PC-3 (cell line): ENCODE measurements at regions not wholly inside any gene's neighbourhood (a gene's known extent, or its start where the extent isn't known, plus 50 kb on each side); places are given as distances from the start of the nearest gene placed in this dataset.
A peak's percentile ranks its signal among the peaks of the same experiment; 100 is the strongest.

Experiments used
- ATAC-seq: fragments of 200-7000 bp; cut with Tn5 transposase; 2 replicates; pipeline ENCODE4 v1.9.1; 2020; ENCODE audit warnings: mild to moderate bottlenecking, moderate library complexity
- BruUV-seq: library from RNA; stranded (reverse); fragments of 400-500 nt; replicated peaks from 2 replicates; lab custom pipeline; 2021; lab: Mats Ljungman, UMichigan
- CTCF ChIA-PET: fragments of 300-600 bp; sonication (Branson Sonifier 250); formaldehyde crosslinking; loops from one replicate; lab custom pipeline; 2022; ENCODE audit warnings: antibody characterized with exemption; lab: Charles Lee
- POLR2A ChIA-PET: fragments of 300-600 bp; sonication (Branson Sonifier 250); formaldehyde crosslinking; loops from one replicate; lab custom pipeline; 2022; ENCODE audit warnings: antibody characterized with exemption; ENCODE audit not compliant: unreplicated experiment; lab: Charles Lee
- DNase-seq: peaks from one replicate; pipeline ENCODE4 v3.0.0-alpha.2; 2015
- H2AFZ ChIP-seq: fragments of 300-600 bp; sonication (generic); 2 replicates; pipeline ENCODE4 v1.6.0; 2016; ENCODE audit warnings: antibody characterized with exemption, low read length
- H3F3A ChIP-seq: fragments of 300-600 bp; sonication (generic); one replicate; pipeline ENCODE4 v1.6.0; 2017; ENCODE audit warnings: antibody characterized with exemption, low read length, control low read depth, mild to moderate bottlenecking; ENCODE audit not compliant: unreplicated experiment
- H3K27ac ChIP-seq: fragments of 300-600 bp; sonication (generic); 2 replicates; pipeline ENCODE4 v1.5.1; 2016; ENCODE audit warnings: mild to moderate bottlenecking, low read length
- H3K27me3 ChIP-seq: fragments of 300-600 bp; sonication (generic); 2 replicates; pipeline ENCODE4 v1.6.1; 2016; ENCODE audit warnings: low read length, mixed read lengths
- H3K36me3 ChIP-seq: fragments of 300-600 bp; sonication (generic); 2 replicates; pipeline ENCODE4 v1.6.1; 2016; ENCODE audit warnings: low read depth, mixed run types, low read length, mixed read lengths
- H3K4me1 ChIP-seq: fragments of 300-600 bp; sonication (generic); 2 replicates; pipeline ENCODE4 v1.5.1; 2016; ENCODE audit warnings: low read length; ENCODE audit not compliant: insufficient read depth
- H3K4me2 ChIP-seq: fragments of 300-600 bp; sonication (generic); 2 replicates; pipeline ENCODE4 v1.6.0; 2016; ENCODE audit warnings: low read length
- H3K4me3 ChIP-seq: fragments of 300-600 bp; sonication (generic); 2 replicates; pipeline ENCODE4 v1.5.1; 2016; ENCODE audit warnings: mild to moderate bottlenecking, low read length, mixed read lengths
- H3K79me2 ChIP-seq: fragments of 300-600 bp; sonication (generic); 2 replicates; pipeline ENCODE4 v1.6.1; 2017; ENCODE audit warnings: low read length, mixed read lengths
- H3K9ac ChIP-seq: fragments of 300-600 bp; sonication (generic); 2 replicates; pipeline ENCODE4 v1.6.0; 2016; ENCODE audit warnings: mild to moderate bottlenecking, low read length
- H3K9me2 ChIP-seq: fragments of 300-600 bp; sonication (generic); replicated peaks from 2 replicates; pipeline ENCODE4 v1.6.1; 2016; ENCODE audit warnings: mixed run types, low read length, mixed read lengths
- H3K9me3 ChIP-seq: fragments of 300-600 bp; sonication (generic); 2 replicates; pipeline ENCODE4 v1.6.1; 2016; ENCODE audit warnings: low read length, mixed read lengths
- H4K20me1 ChIP-seq: fragments of 300-600 bp; sonication (generic); 2 replicates; pipeline ENCODE4 v1.6.1; 2016; ENCODE audit warnings: low read length, mixed read lengths
- EZH2 ChIP-seq: fragments of 300-600 bp; sonication (generic); IDR thresholded peaks from one replicate; pipeline ENCODE4 v1.6.1; 2017; ENCODE audit warnings: antibody characterized with exemption, mild to moderate bottlenecking, low read length; ENCODE audit not compliant: unreplicated experiment
- EZH2phosphoT487 ChIP-seq: fragments of 300-600 bp; sonication (generic); IDR thresholded peaks from 2 replicates; pipeline ENCODE4 v1.6.1; 2018; ENCODE audit warnings: mild to moderate bottlenecking, antibody characterized with exemption, low read length, borderline replicate concordance
- intact Hi-C: fragments of 100-400 bp; cut with micrococcal nuclease; formaldehyde crosslinking; loops from 2 replicates; pipeline ENCODE4 v1.9.0; 2023
- TF ChIP-seq, protein P1 (sequence below): fragments of 300-600 bp; sonication (generic); conservative IDR thresholded peaks from 2 replicates; pipeline ENCODE4 v1.5.1; 2017; ENCODE audit warnings: antibody characterized with exemption, low read depth, mild to moderate bottlenecking, low read length

DNA sequence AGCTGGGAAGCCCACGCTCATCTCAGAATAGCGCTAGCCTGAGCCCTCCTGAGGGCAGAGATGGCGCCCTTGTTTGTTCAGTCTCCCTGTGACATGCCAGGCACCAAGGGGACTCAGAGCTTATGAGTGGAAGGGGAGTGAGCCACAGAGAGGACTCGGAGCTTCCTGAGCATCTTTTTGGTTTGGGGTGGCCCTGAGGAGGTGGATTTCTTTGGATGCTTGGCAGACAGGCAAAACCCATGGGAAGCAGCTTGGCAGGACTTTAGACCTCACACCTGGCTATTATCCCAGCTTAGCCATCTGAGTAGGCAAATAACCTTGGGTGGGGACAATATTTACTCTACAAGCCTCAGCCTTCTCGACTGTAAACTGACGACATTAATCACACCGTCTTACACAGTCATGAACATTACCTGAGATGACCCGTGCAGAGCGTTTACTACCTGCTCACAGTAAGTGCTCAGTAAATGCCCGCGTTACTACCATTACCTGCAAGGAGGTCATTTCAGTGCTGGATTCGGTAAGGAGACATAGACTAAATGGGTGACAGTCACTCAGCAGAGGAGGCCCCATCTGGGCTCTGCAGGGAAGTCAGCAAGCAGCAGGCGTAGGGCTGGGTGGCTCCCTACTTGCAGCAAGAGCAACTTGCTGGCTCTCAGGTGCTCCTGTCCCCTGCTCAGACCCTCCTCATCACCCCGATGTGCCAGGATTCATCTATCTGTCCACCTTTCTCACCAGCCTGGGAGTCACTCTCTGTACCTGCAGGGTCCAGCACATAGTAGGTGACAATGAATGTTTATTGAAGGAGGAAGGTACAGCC is 54.9 kb downstream of the KLHDC7A start:
- POLR2A ChIA-PET, result no interaction called here

DNA sequence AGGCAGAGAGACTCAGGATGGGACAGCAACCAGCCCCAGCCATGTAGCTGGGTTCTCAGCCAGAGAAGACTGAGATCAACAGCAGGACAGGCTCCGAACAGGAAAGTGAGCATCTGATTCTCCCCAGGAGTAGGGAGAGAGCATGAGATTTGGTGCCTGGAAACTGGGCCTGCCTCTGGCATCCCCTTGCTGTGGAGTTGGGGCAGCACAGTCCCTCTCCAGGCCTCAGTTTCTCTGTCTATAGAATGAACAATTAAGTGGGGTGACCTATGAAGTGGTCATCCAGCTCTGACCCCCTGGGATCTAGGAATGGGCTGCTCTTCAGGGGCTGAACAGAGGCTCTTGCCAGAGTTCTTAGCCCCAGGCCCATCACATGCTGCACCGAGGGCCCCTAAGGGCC is 55.6 kb downstream of the KLHDC7A start:
- H4K20me1 ChIP-seq, result no peaks in the 10 kb centered on the region
- intact Hi-C loops, result no loop called here
- no peak overlapping the region for H3K4me3 ChIP-seq
- H3K4me1 ChIP-seq, result no peaks in the 10 kb centered on the region
- peaks cover 67% of the 10 kb centered on the region for H3K27me3 ChIP-seq
- H3K9me3 ChIP-seq, result no peaks in the 10 kb centered on the region
- no TSS peak for BruUV-seq
- no peak overlapping the region for H3K9ac ChIP-seq
- DNase-seq (no peak), ATAC-seq (no peak)
- H3K27ac ChIP-seq, result no peak overlapping the region
- CTCF ChIA-PET, result no interaction called here
- H3F3A ChIP-seq, result no peaks in the 10 kb centered on the region
- TF ChIP-seq EZH2 (no peak), EZH2phosphoT487 (no peak)
- TF ChIP-seq, protein P1, sequence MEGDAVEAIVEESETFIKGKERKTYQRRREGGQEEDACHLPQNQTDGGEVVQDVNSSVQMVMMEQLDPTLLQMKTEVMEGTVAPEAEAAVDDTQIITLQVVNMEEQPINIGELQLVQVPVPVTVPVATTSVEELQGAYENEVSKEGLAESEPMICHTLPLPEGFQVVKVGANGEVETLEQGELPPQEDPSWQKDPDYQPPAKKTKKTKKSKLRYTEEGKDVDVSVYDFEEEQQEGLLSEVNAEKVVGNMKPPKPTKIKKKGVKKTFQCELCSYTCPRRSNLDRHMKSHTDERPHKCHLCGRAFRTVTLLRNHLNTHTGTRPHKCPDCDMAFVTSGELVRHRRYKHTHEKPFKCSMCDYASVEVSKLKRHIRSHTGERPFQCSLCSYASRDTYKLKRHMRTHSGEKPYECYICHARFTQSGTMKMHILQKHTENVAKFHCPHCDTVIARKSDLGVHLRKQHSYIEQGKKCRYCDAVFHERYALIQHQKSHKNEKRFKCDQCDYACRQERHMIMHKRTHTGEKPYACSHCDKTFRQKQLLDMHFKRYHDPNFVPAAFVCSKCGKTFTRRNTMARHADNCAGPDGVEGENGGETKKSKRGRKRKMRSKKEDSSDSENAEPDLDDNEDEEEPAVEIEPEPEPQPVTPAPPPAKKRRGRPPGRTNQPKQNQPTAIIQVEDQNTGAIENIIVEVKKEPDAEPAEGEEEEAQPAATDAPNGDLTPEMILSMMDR, result no peak
- no peaks in the 10 kb centered on the region for H3K36me3 ChIP-seq
- H3K4me2 ChIP-seq, result no peak overlapping the region
- no peaks in the 10 kb centered on the region for H3K79me2 ChIP-seq
- no peak overlapping the region for H2AFZ ChIP-seq
- POLR2A ChIA-PET, result no interaction called here
- no peaks in the 10 kb centered on the region for H3K9me2 ChIP-seq

More for the DNA sequence above, 54.9 kb downstream of the KLHDC7A start:
- intact Hi-C loops, result no loop called here
- Histone ChIP-seq H3K9me2 (no peaks in the 10 kb centered on the region), H3K36me3 (no peaks in the 10 kb centered on the region), H3K79me2 (no peaks in the 10 kb centered on the region), H3K4me3 (no peak overlapping the region), H2AFZ (no peak overlapping the region), H3K27ac (no peak overlapping the region), H4K20me1 (no peaks in the 10 kb centered on the region), H3K4me2 (no peak overlapping the region), H3K4me1 (no peaks in the 10 kb centered on the region), H3K9ac (no peak overlapping the region), H3K27me3 (peaks cover 67% of the 10 kb centered on the region), H3K9me3 (no peaks in the 10 kb centered on the region), H3F3A (no peaks in the 10 kb centered on the region)
- CTCF ChIA-PET, result no interaction called here
- TF ChIP-seq, protein P1, result no peak
- no peak for TF ChIP-seq EZH2phosphoT487
- TF ChIP-seq EZH2, result no peak
- ATAC-seq (peak; percentile 60), DNase-seq (peak; percentile 53)
- no TSS peak for BruUV-seq

DNA sequence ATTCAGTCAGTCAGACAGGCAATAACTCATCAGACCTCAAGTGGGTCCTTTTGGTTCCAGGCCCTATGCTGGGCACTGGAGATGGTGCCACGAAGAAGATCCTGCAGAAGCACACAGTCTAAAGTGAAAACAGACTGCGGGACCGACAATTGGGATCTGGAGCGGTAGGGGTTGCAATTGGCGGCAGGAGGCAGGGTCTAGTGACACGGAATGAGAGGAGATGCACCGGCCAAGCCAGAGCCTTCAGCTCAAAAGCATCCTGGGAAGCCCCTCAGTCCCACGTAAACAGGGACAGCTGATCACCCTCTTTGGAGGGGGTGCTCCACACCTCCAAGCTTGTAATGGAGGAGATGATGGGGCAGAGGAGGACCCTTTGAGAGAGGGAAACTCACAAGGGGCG is 56.2 kb downstream of the KLHDC7A start:
- no peak overlapping the region for H3K27ac ChIP-seq
- peaks cover 68% of the 10 kb centered on the region for H3K27me3 ChIP-seq
- no peaks in the 10 kb centered on the region for H3K4me1 ChIP-seq
- POLR2A ChIA-PET, result no interaction called here
- H3K4me2 ChIP-seq, result no peak overlapping the region
- CTCF ChIA-PET, result no interaction called here
- H3K36me3 ChIP-seq, result no peaks in the 10 kb centered on the region
- no peaks in the 10 kb centered on the region for H3K9me2 ChIP-seq
- H3K9ac ChIP-seq, result no peak overlapping the region
- H3K79me2 ChIP-seq, result no peaks in the 10 kb centered on the region
- TF ChIP-seq EZH2phosphoT487, result no peak
- no peak for TF ChIP-seq EZH2
- TF ChIP-seq, protein P1, result no peak
- H3K4me3 ChIP-seq, result no peak overlapping the region
- H3K9me3 ChIP-seq, result no peaks in the 10 kb centered on the region
- H3F3A ChIP-seq, result no peaks in the 10 kb centered on the region
- intact Hi-C loops, result no loop called here
- DNase-seq (no peak), ATAC-seq (no peak)
- no peak overlapping the region for H2AFZ ChIP-seq
- no peaks in the 10 kb centered on the region for H4K20me1 ChIP-seq
- BruUV-seq, result no TSS peak
